SK-N-SH treated with all-trans-retinoic acid at 6 μM for 48 hours (cell line): ENCODE measurements at regions not wholly inside any gene's neighbourhood (a gene's known extent, or its start where the extent isn't known, plus 50 kb on each side); places are given as distances from the start of the nearest gene placed in this dataset.

Source experiments
- ATAC-seq: fragments of 200-7000 bp; cut with Tn5 transposase; 3 replicates; pipeline ENCODE4 v1.9.1; 2020; ENCODE audit warnings: mild to moderate bottlenecking, moderate library complexity
- ARNTL ChIP-seq: fragments of 450-650 bp; formaldehyde crosslinking; IDR thresholded peaks from 2 replicates; pipeline ENCODE4 v1.5.0; 2020; ENCODE audit warnings: low read depth, mild to moderate bottlenecking, moderate library complexity, borderline replicate concordance
- BACH2 ChIP-seq: fragments of 250-450 bp; sonication (Bioruptor Pico); IDR thresholded peaks from 2 replicates; pipeline ENCODE4 v1.9.0; 2021; ENCODE audit warnings: mild to moderate bottlenecking, borderline replicate concordance
- CSDC2 ChIP-seq: fragments of 250-450 bp; sonication (Bioruptor Pico); IDR thresholded peaks from 2 replicates; pipeline ENCODE4 v1.5.0; 2020; ENCODE audit warnings: mild to moderate bottlenecking, moderate library complexity
- ESRRG ChIP-seq: fragments of 250-450 bp; sonication (Bioruptor Pico); IDR thresholded peaks from 2 replicates; pipeline ENCODE4 v1.6.1; 2021; ENCODE audit warnings: mild to moderate bottlenecking
- GLIS3 ChIP-seq: fragments of 250-450 bp; sonication (Bioruptor Pico); IDR thresholded peaks from 2 replicates; pipeline ENCODE4 v1.5.0; 2020; ENCODE audit warnings: mild to moderate bottlenecking, moderate library complexity
- ISL1 ChIP-seq: fragments of 250-450 bp; sonication (Bioruptor Pico); IDR thresholded peaks from 2 replicates; pipeline ENCODE4 v2.1.2; 2022; ENCODE audit warnings: mild to moderate bottlenecking, moderate library complexity
- OSR1 ChIP-seq: fragments of 250-450 bp; sonication (Bioruptor Pico); IDR thresholded peaks from 2 replicates; pipeline ENCODE4 v1.8.0; 2022; ENCODE audit warnings: moderate library complexity, mild to moderate bottlenecking, inconsistent platforms
- RARB ChIP-seq: fragments of 250-450 bp; sonication (Bioruptor Pico); IDR thresholded peaks from 2 replicates; pipeline ENCODE4 v1.8.0; 2021; ENCODE audit warnings: mild to moderate bottlenecking, moderate library complexity
- SNAI2 ChIP-seq: fragments of 250-450 bp; sonication (Bioruptor Pico); IDR thresholded peaks from 2 replicates; pipeline ENCODE4 v1.5.0; 2020; ENCODE audit warnings: mild to moderate bottlenecking, moderate library complexity
- TOX ChIP-seq: fragments of 250-450 bp; sonication (Bioruptor Pico); IDR thresholded peaks from 2 replicates; pipeline ENCODE4 v1.8.0; 2021; ENCODE audit warnings: mild to moderate bottlenecking, moderate library complexity, borderline replicate concordance
- ZC3H10 ChIP-seq: fragments of 250-450 bp; sonication (Bioruptor Pico); IDR thresholded peaks from 2 replicates; pipeline ENCODE4 v1.5.1; 2021; ENCODE audit warnings: mild to moderate bottlenecking, moderate library complexity
- ZFP30 ChIP-seq: fragments of 450-650 bp; formaldehyde crosslinking; IDR thresholded peaks from 2 replicates; pipeline ENCODE4 v1.5.0; 2022; ENCODE audit warnings: mild to moderate bottlenecking, moderate library complexity
- ZNF565 ChIP-seq: fragments of 450-650 bp; formaldehyde crosslinking; conservative IDR thresholded peaks from 2 replicates; pipeline ENCODE4 v1.5.0; 2020; ENCODE audit warnings: low read depth, mild to moderate bottlenecking, moderate library complexity
- ZNF70 ChIP-seq: fragments of 450-650 bp; formaldehyde crosslinking; IDR thresholded peaks from 2 replicates; pipeline ENCODE4 v1.5.0; 2020; ENCODE audit warnings: mild to moderate bottlenecking, moderate library complexity
- ZNF8 ChIP-seq: fragments of 450-650 bp; formaldehyde crosslinking; IDR thresholded peaks from 2 replicates; pipeline ENCODE4 v1.5.0; 2020; ENCODE audit warnings: mild to moderate bottlenecking, moderate library complexity
- TF ChIP-seq, protein P1 (sequence below): fragments of 250-450 bp; sonication (Bioruptor Pico); IDR thresholded peaks from 2 replicates; pipeline ENCODE4 v1.5.0; 2020; ENCODE audit warnings: mild to moderate bottlenecking, moderate library complexity
- TF ChIP-seq, protein P2 (sequence below): fragments of 250-450 bp; sonication (Bioruptor Pico); IDR thresholded peaks from 2 replicates; pipeline ENCODE4 v1.8.0; 2020; ENCODE audit warnings: mild to moderate bottlenecking, moderate library complexity, borderline replicate concordance
- TF ChIP-seq, protein P3 (sequence below): fragments of 250-450 bp; sonication (Bioruptor Pico); IDR thresholded peaks from 2 replicates; pipeline ENCODE4 v1.5.1; 2020; ENCODE audit warnings: low read depth, mild to moderate bottlenecking, moderate library complexity
- TF ChIP-seq, protein P4 (sequence below): fragments of 250-450 bp; sonication (Bioruptor Pico); IDR thresholded peaks from 2 replicates; pipeline ENCODE4 v1.5.1; 2021; ENCODE audit warnings: mild to moderate bottlenecking, moderate library complexity

DNA sequence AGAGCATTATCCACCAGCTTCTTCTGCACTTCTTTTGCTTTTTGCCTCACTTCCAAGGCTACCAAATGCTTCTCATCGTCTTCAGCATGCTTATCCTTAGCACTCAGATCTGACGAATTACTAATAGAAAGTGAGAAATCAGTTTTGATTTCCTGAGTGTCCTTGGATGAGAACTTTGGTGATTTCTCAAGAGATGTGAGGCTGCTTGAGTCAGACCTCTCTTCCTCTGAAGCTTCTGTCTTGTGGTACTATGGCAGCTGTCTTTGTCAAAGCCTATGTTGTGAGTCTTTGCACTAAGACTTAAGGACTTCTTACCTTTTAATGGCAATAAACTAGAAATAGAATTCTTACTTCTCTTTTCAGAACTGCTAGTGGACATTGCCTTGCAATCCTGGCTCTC, 169.9 kb downstream of the CPE start:
- TF ChIP-seq CSDC2 (CRISPR knock-in tag) (no peak), TOX (CRISPR knock-in tag) (no peak), SNAI2 (CRISPR knock-in tag) (no peak), ESRRG (CRISPR knock-in tag) (no peak), ARNTL (CRISPR knock-in tag) (no peak)
- TF ChIP-seq, protein P1, sequence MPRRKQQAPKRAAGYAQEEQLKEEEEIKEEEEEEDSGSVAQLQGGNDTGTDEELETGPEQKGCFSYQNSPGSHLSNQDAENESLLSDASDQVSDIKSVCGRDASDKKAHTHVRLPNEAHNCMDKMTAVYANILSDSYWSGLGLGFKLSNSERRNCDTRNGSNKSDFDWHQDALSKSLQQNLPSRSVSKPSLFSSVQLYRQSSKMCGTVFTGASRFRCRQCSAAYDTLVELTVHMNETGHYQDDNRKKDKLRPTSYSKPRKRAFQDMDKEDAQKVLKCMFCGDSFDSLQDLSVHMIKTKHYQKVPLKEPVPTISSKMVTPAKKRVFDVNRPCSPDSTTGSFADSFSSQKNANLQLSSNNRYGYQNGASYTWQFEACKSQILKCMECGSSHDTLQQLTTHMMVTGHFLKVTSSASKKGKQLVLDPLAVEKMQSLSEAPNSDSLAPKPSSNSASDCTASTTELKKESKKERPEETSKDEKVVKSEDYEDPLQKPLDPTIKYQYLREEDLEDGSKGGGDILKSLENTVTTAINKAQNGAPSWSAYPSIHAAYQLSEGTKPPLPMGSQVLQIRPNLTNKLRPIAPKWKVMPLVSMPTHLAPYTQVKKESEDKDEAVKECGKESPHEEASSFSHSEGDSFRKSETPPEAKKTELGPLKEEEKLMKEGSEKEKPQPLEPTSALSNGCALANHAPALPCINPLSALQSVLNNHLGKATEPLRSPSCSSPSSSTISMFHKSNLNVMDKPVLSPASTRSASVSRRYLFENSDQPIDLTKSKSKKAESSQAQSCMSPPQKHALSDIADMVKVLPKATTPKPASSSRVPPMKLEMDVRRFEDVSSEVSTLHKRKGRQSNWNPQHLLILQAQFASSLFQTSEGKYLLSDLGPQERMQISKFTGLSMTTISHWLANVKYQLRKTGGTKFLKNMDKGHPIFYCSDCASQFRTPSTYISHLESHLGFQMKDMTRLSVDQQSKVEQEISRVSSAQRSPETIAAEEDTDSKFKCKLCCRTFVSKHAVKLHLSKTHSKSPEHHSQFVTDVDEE (CRISPR knock-in tag), result no peak
- TF ChIP-seq, protein P2, sequence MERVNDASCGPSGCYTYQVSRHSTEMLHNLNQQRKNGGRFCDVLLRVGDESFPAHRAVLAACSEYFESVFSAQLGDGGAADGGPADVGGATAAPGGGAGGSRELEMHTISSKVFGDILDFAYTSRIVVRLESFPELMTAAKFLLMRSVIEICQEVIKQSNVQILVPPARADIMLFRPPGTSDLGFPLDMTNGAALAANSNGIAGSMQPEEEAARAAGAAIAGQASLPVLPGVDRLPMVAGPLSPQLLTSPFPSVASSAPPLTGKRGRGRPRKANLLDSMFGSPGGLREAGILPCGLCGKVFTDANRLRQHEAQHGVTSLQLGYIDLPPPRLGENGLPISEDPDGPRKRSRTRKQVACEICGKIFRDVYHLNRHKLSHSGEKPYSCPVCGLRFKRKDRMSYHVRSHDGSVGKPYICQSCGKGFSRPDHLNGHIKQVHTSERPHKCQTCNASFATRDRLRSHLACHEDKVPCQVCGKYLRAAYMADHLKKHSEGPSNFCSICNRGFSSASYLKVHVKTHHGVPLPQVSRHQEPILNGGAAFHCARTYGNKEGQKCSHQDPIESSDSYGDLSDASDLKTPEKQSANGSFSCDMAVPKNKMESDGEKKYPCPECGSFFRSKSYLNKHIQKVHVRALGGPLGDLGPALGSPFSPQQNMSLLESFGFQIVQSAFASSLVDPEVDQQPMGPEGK, result no peak
- TF ChIP-seq, protein P3, sequence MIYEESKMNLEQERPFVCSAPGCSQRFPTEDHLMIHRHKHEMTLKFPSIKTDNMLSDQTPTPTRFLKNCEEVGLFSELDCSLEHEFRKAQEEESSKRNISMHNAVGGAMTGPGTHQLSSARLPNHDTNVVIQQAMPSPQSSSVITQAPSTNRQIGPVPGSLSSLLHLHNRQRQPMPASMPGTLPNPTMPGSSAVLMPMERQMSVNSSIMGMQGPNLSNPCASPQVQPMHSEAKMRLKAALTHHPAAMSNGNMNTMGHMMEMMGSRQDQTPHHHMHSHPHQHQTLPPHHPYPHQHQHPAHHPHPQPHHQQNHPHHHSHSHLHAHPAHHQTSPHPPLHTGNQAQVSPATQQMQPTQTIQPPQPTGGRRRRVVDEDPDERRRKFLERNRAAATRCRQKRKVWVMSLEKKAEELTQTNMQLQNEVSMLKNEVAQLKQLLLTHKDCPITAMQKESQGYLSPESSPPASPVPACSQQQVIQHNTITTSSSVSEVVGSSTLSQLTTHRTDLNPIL (CRISPR knock-in tag), result no peak
- no peak for ATAC-seq

DNA sequence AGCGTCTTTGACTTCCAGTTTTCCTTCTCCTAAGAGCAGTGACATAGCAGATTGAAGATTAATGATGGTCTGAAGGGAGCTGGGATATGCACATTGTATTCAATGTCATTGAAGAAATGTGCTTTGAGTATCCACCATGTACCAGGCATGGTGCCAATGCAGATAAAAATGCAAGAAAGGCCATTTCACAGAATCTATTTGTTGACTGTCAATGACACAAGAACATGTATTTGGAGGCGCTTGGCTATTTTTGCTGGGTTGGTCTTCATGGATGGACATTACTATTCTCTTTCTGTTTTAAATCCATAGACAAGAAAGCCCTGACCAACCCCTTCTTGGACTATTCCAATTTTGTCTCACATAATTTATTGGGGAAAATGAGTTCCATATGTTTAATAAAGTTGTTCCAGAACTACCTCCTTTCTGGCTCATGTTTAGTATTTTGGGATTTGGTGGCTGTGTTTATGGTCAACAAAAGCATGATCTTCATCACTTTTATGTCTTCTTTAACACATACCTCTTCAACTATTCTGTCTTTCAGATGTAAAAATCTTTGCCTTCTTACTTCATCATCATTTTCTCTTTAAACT, 174.5 kb downstream of the CPE start:
- TF ChIP-seq, protein P2, result no peak
- TF ChIP-seq ZNF565 (CRISPR knock-in tag), result no peak
- TF ChIP-seq ISL1 (CRISPR knock-in tag), result no peak
- no peak for TF ChIP-seq ZFP30 (CRISPR knock-in tag)
- TF ChIP-seq, protein P4, sequence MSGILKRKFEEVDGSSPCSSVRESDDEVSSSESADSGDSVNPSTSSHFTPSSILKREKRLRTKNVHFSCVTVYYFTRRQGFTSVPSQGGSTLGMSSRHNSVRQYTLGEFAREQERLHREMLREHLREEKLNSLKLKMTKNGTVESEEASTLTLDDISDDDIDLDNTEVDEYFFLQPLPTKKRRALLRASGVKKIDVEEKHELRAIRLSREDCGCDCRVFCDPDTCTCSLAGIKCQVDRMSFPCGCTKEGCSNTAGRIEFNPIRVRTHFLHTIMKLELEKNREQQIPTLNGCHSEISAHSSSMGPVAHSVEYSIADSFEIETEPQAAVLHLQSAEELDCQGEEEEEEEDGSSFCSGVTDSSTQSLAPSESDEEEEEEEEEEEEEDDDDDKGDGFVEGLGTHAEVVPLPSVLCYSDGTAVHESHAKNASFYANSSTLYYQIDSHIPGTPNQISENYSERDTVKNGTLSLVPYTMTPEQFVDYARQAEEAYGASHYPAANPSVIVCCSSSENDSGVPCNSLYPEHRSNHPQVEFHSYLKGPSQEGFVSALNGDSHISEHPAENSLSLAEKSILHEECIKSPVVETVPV (CRISPR knock-in tag), result no peak
- no peak for TF ChIP-seq RARB (CRISPR knock-in tag)
- no peak for TF ChIP-seq ZC3H10
- no peak for TF ChIP-seq ZNF8 (CRISPR knock-in tag)
- TF ChIP-seq TOX (CRISPR knock-in tag), result no peak
- TF ChIP-seq ARNTL (CRISPR knock-in tag), result no peak
- no peak for TF ChIP-seq OSR1 (CRISPR knock-in tag)
- no peak for ATAC-seq

DNA sequence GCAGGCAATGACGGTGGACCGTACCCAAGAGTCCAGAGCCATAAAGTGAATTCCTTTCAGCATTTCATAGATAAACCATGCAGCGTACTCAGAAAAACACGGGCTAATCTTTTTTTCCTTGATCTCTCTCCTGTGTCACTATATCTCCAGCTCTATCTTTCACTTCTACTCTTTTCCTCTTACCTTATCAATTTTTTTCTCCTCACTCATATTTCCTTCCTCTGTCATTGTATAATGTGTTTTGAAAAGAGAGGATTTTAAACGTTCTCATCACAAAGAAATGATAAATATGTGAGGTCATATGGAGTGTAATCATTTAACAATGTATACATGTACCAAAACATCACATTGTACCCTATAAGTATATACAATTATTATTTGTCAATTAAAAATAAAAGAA, 176.5 kb downstream of the CPE start:
- no peak for ATAC-seq
- TF ChIP-seq, protein P4 (CRISPR knock-in tag), result no peak
- TF ChIP-seq TOX (CRISPR knock-in tag), result no peak
- TF ChIP-seq ZNF70, result no peak
- no peak for TF ChIP-seq ZFP30 (CRISPR knock-in tag)
- TF ChIP-seq ESRRG (CRISPR knock-in tag), result no peak
- no peak for TF ChIP-seq OSR1 (CRISPR knock-in tag)
- TF ChIP-seq, protein P3 (CRISPR knock-in tag), result no peak
- no peak for TF ChIP-seq BACH2
- TF ChIP-seq SNAI2 (CRISPR knock-in tag), result no peak
- TF ChIP-seq ZNF565 (CRISPR knock-in tag), result no peak
- TF ChIP-seq, protein P2, result no peak
- TF ChIP-seq GLIS3 (CRISPR knock-in tag), result no peak
- no peak for TF ChIP-seq RARB (CRISPR knock-in tag)
